SK-N-SH (cell line): ENCODE measurements at regions not wholly inside any gene's neighbourhood (a gene's known extent, or its start where the extent isn't known, plus 50 kb on each side); places are given as distances from the start of the nearest gene placed in this dataset.

Experiments
- CTCF ChIA-PET: fragments of 300-600, 350-600 bp; formaldehyde crosslinking; extraction: SDS; loops from one replicate; lab custom pipeline; 2021; lab: Yijun Ruan, JAX
- POLR2A ChIA-PET: fragments of 350-600 bp; sonication (Branson Sonifier 250); formaldehyde crosslinking; extraction: SDS; loops from one replicate; lab custom pipeline; 2020; ENCODE audit warnings: antibody characterized with exemption, inconsistent platforms; lab: Yijun Ruan, JAX
- DNase-seq: peaks from one replicate; pipeline ENCODE4 v3.0.0; 2012
- H2AFZ ChIP-seq: fragments of 200-600 bp; sonication (generic); 2 replicates; pipeline ENCODE4 v1.8.1; 2016; ENCODE audit warnings: antibody characterized with exemption, mild to moderate bottlenecking, low read depth
- H3F3A ChIP-seq: fragments of 200-600 bp; sonication (generic); replicated peaks from 2 replicates; pipeline ENCODE3; 2016; ENCODE audit warnings: antibody characterized with exemption, mild to moderate bottlenecking; ENCODE audit not compliant: insufficient read depth
- H3K27ac ChIP-seq, 2 experiments: fragments of 200-500 bp in 1 of 2; fragments of 200-600 bp in 1 of 2; sonication (Bioruptor generic) in 1 of 2; sonication (generic), shearing (Covaris generic) in 1 of 2; 2 replicates each; pipeline versions ENCODE4 v1.5.1 to v1.6.1; 2014 to 2016; ENCODE audit warnings: low read depth in 2 of 2, inconsistent platforms in 1 of 2, low read length in 1 of 2, mild to moderate bottlenecking in 1 of 2, mixed read lengths in 1 of 2
- H3K27me3 ChIP-seq: fragments of 200-600 bp; sonication (generic), shearing (Covaris generic); 2 replicates; pipeline ENCODE4 v1.6.1; 2016; ENCODE audit warnings: mixed run types; ENCODE audit not compliant: insufficient read depth
- H3K36me3 ChIP-seq, 2 experiments: fragments of 200-500 bp in 1 of 2; fragments of 200-600 bp in 1 of 2; sonication (Bioruptor generic) in 1 of 2; sonication (generic) in 1 of 2; replicated peaks in 1 of 2; 2 replicates each; pipeline versions ENCODE3 to v1.5.1; 2014 to 2016; ENCODE audit warnings: low read length in 1 of 2, mild to moderate bottlenecking in 1 of 2; ENCODE audit not compliant: insufficient read depth in 2 of 2, control insufficient read depth in 1 of 2
- H3K4me1 ChIP-seq, 2 experiments: fragments of 200-500 bp in 1 of 2; fragments of 200-600 bp in 1 of 2; sonication (Bioruptor generic) in 1 of 2; sonication (generic), shearing (Covaris generic) in 1 of 2; 2 replicates each; pipeline versions ENCODE4 v1.5.1 to v1.6.1; 2014 to 2016; ENCODE audit warnings: low read depth in 1 of 2, low read length in 1 of 2, mixed run types in 1 of 2; ENCODE audit not compliant: insufficient read depth in 2 of 2, control insufficient read depth in 1 of 2
- H3K4me2 ChIP-seq: fragments of 200-600 bp; sonication (generic), shearing (Covaris generic); 2 replicates; pipeline ENCODE4 v1.6.1; 2017; ENCODE audit warnings: mixed run types
- H3K4me3 ChIP-seq, 2 experiments: fragments of 200-500 bp in 1 of 2; fragments of 200-600 bp in 1 of 2; sonication (Bioruptor generic) in 1 of 2; sonication (generic), shearing (Covaris generic) in 1 of 2; 2 replicates each; pipeline versions ENCODE4 v1.5.1 to v1.8.1; 2014 to 2016; ENCODE audit warnings: low read depth in 2 of 2, inconsistent platforms in 1 of 2, low read length in 1 of 2, mild to moderate bottlenecking in 1 of 2, mixed read lengths in 1 of 2, moderate library complexity in 1 of 2
- H3K79me2 ChIP-seq: fragments of 200-600 bp; sonication (generic); 2 replicates; pipeline ENCODE4 v1.8.1; 2017; ENCODE audit warnings: mild to moderate bottlenecking; ENCODE audit not compliant: insufficient read depth
- H3K9ac ChIP-seq: fragments of 200-600 bp; sonication (generic); 2 replicates; pipeline ENCODE4 v1.6.1; 2017; ENCODE audit warnings: mixed run types
- H3K9me2 ChIP-seq: fragments of 200-600 bp; sonication (generic); 2 replicates; pipeline ENCODE4 v1.6.1; 2017; ENCODE audit warnings: mixed run types
- H3K9me3 ChIP-seq: fragments of 200-600 bp; sonication (generic); 2 replicates; pipeline ENCODE4 v1.6.1; 2017; ENCODE audit warnings: mixed run types, mild to moderate bottlenecking, moderate library complexity
- H4K20me1 ChIP-seq: fragments of 200-600 bp; sonication (generic); 2 replicates; pipeline ENCODE4 v1.6.1; 2017; ENCODE audit warnings: mild to moderate bottlenecking, mixed run types; ENCODE audit not compliant: insufficient read depth
- EZH2phosphoT487 ChIP-seq: fragments of 200-600 bp; sonication (generic); IDR thresholded peaks from 2 replicates; pipeline ENCODE4 v1.6.1; 2017; ENCODE audit warnings: low read depth, mixed run types, mild to moderate bottlenecking, antibody characterized with exemption, moderate library complexity, borderline replicate concordance
- FOSL2 ChIP-seq: IDR thresholded peaks from 2 replicates; pipeline ENCODE4 v1.4.0; 2012; ENCODE audit warnings: low read depth, mild to moderate bottlenecking, moderate library complexity, borderline replicate concordance
- GABPA ChIP-seq: IDR thresholded peaks from 2 replicates; pipeline ENCODE4 v1.4.0; 2012; ENCODE audit warnings: low read depth, mild to moderate bottlenecking
- MXI1 ChIP-seq: IDR thresholded peaks from 2 replicates; pipeline ENCODE4 v1.6.1; 2012; ENCODE audit warnings: mild to moderate bottlenecking, low read depth, low read length, improper control_type of control experiment
- POLR2AphosphoS5 ChIP-seq: IDR thresholded peaks from 2 replicates; pipeline ENCODE4 v1.6.1; 2012; ENCODE audit warnings: low read depth, low read length
- RFX5 ChIP-seq: IDR thresholded peaks from 2 replicates; pipeline ENCODE4 v1.6.1; 2012; ENCODE audit warnings: mild to moderate bottlenecking, improper control_type of control experiment, low read length
- TEAD4 ChIP-seq: IDR thresholded peaks from 2 replicates; pipeline ENCODE4 v1.4.0; 2012; ENCODE audit warnings: mild to moderate bottlenecking, borderline replicate concordance; ENCODE audit not compliant: insufficient read depth
- YY1 ChIP-seq: IDR thresholded peaks from 2 replicates; pipeline ENCODE4 v1.4.0; 2012; ENCODE audit warnings: low read depth, mild to moderate bottlenecking
- WGBS: methylation state at CpG from one replicate; pipeline ENCODE4 v1.1.6; 2017; ENCODE audit warnings: low lambda C conversion rate; 5-methylcytosine and 5-hydroxymethylcytosine counted together
- TF ChIP-seq, protein P1 (sequence below): fragments of 150-350 bp; IDR thresholded peaks from 2 replicates; pipeline ENCODE4 v1.6.1; 2017; ENCODE audit warnings: antibody characterized with exemption, low read length, low read depth, borderline replicate concordance
- TF ChIP-seq, protein P2 (sequence below): fragments of 200-600 bp; sonication (generic); IDR thresholded peaks from 2 replicates; pipeline ENCODE4 v1.6.1; 2017; ENCODE audit warnings: antibody characterized with exemption, mild to moderate bottlenecking, moderate library complexity
- TF ChIP-seq, protein P3 (sequence below): IDR thresholded peaks from 2 replicates; pipeline ENCODE4 v1.4.0; 2012; ENCODE audit warnings: low read depth, borderline replicate concordance

GRCh38 chr6:141259091-141259490 is 873.6 kb upstream of the GJE1 start:
- POLR2A ChIA-PET = no interaction called here
- Histone ChIP-seq H4K20me1 (no peaks in the 10 kb centered on the region), H3K4me1 (no peaks in the 10 kb centered on the region; a peak in 2 of 4 replicates), H3K79me2 (no peaks in the 10 kb centered on the region), H3K4me3 (no peak overlapping the region), H3K9me3 (no peaks in the 10 kb centered on the region), H2AFZ (no peak overlapping the region), H3K4me2 (no peak overlapping the region), H3F3A (no peaks in the 10 kb centered on the region), H3K9me2 (0 out of 2 replicates have a peak, but pooled peaks cover 3% of the 10 kb centered on the region), H3K9ac (no peak overlapping the region), H3K27me3 (no peaks in the 10 kb centered on the region; the same call in 1 of the 2 replicates), H3K36me3 (no peaks in the 10 kb centered on the region), H3K27ac (no peak overlapping the region)
- CTCF ChIA-PET = interaction anchor here (0.6 kb wide), 1 partner anchor 1032 kb away, joined by 3 read pairs; no protein-coding TSS in a partner anchor
- TF ChIP-seq FOSL2 (no peak), YY1 (no peak), RFX5 (no peak), TEAD4 (no peak), MXI1 (no peak)
- TF ChIP-seq, protein P1, sequence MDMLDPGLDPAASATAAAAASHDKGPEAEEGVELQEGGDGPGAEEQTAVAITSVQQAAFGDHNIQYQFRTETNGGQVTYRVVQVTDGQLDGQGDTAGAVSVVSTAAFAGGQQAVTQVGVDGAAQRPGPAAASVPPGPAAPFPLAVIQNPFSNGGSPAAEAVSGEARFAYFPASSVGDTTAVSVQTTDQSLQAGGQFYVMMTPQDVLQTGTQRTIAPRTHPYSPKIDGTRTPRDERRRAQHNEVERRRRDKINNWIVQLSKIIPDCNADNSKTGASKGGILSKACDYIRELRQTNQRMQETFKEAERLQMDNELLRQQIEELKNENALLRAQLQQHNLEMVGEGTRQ = no peak
- DNase-seq = no peak
- WGBS = 30% methylated on average over 3 of the region's 3 CpGs

- DNase-seq = no peak
- Histone ChIP-seq H3K9me3 (no peaks in the 10 kb centered on the region), H3F3A (no peaks in the 10 kb centered on the region), H3K9me2 (0 out of 2 replicates have a peak, but pooled peaks cover 3% of the 10 kb centered on the region), H3K27ac (no peak overlapping the region), H3K4me1 (no peaks in the 10 kb centered on the region; a peak in 2 of 4 replicates), H3K9ac (no peak overlapping the region), H3K4me2 (no peak overlapping the region), H3K27me3 (no peaks in the 10 kb centered on the region; the same call in 1 of the 2 replicates), H2AFZ (no peak overlapping the region), H3K4me3 (no peak overlapping the region), H3K36me3 (no peaks in the 10 kb centered on the region), H3K79me2 (no peaks in the 10 kb centered on the region), H4K20me1 (no peaks in the 10 kb centered on the region)
- 9% methylated on average over 5 of the region's 5 CpGs for WGBS
- ChIA-PET CTCF (interaction anchor here (0.6 kb wide), 1 partner anchor 1032 kb away, joined by 3 read pairs; no protein-coding TSS in a partner anchor), POLR2A (no interaction called here)
- TF ChIP-seq, protein P2, sequence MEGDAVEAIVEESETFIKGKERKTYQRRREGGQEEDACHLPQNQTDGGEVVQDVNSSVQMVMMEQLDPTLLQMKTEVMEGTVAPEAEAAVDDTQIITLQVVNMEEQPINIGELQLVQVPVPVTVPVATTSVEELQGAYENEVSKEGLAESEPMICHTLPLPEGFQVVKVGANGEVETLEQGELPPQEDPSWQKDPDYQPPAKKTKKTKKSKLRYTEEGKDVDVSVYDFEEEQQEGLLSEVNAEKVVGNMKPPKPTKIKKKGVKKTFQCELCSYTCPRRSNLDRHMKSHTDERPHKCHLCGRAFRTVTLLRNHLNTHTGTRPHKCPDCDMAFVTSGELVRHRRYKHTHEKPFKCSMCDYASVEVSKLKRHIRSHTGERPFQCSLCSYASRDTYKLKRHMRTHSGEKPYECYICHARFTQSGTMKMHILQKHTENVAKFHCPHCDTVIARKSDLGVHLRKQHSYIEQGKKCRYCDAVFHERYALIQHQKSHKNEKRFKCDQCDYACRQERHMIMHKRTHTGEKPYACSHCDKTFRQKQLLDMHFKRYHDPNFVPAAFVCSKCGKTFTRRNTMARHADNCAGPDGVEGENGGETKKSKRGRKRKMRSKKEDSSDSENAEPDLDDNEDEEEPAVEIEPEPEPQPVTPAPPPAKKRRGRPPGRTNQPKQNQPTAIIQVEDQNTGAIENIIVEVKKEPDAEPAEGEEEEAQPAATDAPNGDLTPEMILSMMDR = no peak
These were observed 874.2 kb upstream of the GJE1 start for GRCh38 chr6:141258516-141258915.

DNA sequence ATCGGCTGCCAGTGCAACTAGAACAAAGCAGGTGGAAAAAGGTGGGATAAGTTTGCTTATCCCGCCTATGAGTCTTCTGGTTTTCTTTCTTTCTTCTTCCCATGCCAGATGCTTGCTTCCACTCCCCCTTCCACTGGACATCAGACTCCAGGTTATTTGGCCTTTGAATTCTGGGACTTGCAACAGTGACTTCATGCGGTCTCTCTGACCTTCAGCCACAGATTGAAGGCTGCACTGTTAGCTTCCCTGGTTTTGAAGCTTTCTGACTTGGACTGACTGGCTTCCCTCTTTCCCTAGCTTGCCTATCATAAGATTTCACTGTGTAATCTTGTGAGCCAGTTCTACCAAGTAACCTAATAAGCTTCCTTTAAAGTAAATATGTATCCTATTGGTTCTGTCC is 878.4 kb upstream of the GJE1 start:
- WGBS = 18% methylated on average over 3 of the region's 3 CpGs
- TF ChIP-seq EZH2phosphoT487 (no peak), POLR2AphosphoS5 (no peak), GABPA (no peak)
- TF ChIP-seq, protein P3, sequence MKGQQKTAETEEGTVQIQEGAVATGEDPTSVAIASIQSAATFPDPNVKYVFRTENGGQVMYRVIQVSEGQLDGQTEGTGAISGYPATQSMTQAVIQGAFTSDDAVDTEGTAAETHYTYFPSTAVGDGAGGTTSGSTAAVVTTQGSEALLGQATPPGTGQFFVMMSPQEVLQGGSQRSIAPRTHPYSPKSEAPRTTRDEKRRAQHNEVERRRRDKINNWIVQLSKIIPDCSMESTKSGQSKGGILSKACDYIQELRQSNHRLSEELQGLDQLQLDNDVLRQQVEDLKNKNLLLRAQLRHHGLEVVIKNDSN = no peak
- TF ChIP-seq, protein P1 = no peak
- TF ChIP-seq, protein P2 = no peak

More for the DNA sequence above, 878.4 kb upstream of the GJE1 start:
- no peak for DNase-seq
- Histone ChIP-seq H3K4me2 (no peak overlapping the region), H3F3A (no peaks in the 10 kb centered on the region), H3K9me2 (0 out of 2 replicates have a peak, but pooled peaks cover 3% of the 10 kb centered on the region), H3K9me3 (no peaks in the 10 kb centered on the region), H3K79me2 (no peaks in the 10 kb centered on the region), H3K27me3 (no peaks in the 10 kb centered on the region), H3K9ac (no peak overlapping the region), H3K36me3 (no peaks in the 10 kb centered on the region), H3K4me1 (no peaks in the 10 kb centered on the region; a peak in 1 of 4 replicates), H2AFZ (no peak overlapping the region), H3K27ac (no peak overlapping the region; a peak in 1 of 4 replicates), H3K4me3 (no peak overlapping the region), H4K20me1 (no peaks in the 10 kb centered on the region)
- CTCF ChIA-PET = no interaction called here
- POLR2A ChIA-PET = no interaction called here
